B cell (primary cell): ENCODE measurements at regions not wholly inside any gene's neighbourhood (a gene's known extent, or its start where the extent isn't known, plus 50 kb on each side); places are given as distances from the start of the nearest gene placed in this dataset.

ENCODE experiments used
- ATAC-seq: fragments of 200-7000 bp; cut with Tn5 transposase; one replicate; pipeline ENCODE4 v1.10.0; 2021; ENCODE audit warnings: low read depth, mild to moderate bottlenecking, moderate number of reproducible peaks, moderate library complexity
- CTCF ChIA-PET: fragments of 350-600 bp; sonication (Branson Sonifier 250); formaldehyde crosslinking; loops from one replicate; lab custom pipeline; 2021; ENCODE audit warnings: antibody characterized with exemption, inconsistent platforms; lab: Charles Lee
- POLR2A ChIA-PET: fragments of 350-600 bp; sonication (Branson Sonifier 250); formaldehyde crosslinking; loops from one replicate; lab custom pipeline; 2021; ENCODE audit warnings: antibody characterized with exemption; lab: Charles Lee
- DNase-seq: peaks from one replicate; pipeline ENCODE4 v3.0.0; 2013
- H2AFZ ChIP-seq: 2 replicates; pipeline ENCODE4 v1.6.1; 2012; ENCODE audit warnings: mild to moderate bottlenecking, low read depth, low read length; ENCODE audit not compliant: insufficient read depth, poor library complexity, severe bottlenecking
- H3K27ac ChIP-seq, 2 donors: 1 replicate in 1 of 2; 2 replicates in 1 of 2; pipeline ENCODE4 v1.5.1; 2012 to 2013; ENCODE audit warnings: low read length in 2 of 2, mild to moderate bottlenecking in 2 of 2, moderate library complexity in 1 of 2
- H3K27me3 ChIP-seq, 4 experiments: fragments of 200-600 bp in 1 of 4; sonication (generic) in 1 of 4; replicated peaks in 1 of 4; 1 replicate in 2 of 4; 2 replicates in 2 of 4; pipeline versions ENCODE4 v1.6.1 to v1.7.0; 2013 to 2016; ENCODE audit warnings: low read length in 3 of 4, mild to moderate bottlenecking in 2 of 4, mixed read lengths in 1 of 4, moderate library complexity in 1 of 4; ENCODE audit not compliant: insufficient read depth in 4 of 4, control insufficient read depth in 3 of 4; ENCODE audit errors: control extremely low read depth in 1 of 4
- H3K36me3 ChIP-seq, 2 experiments: replicated peaks in 1 of 2; 1 replicate in 1 of 2; 2 replicates in 1 of 2; pipeline versions ENCODE4 v1.6.1 to v1.7.1; 2013; ENCODE audit warnings: low read length in 1 of 2; ENCODE audit not compliant: insufficient read depth in 2 of 2, control insufficient read depth in 1 of 2; ENCODE audit errors: control extremely low read depth in 1 of 2, extremely low read depth in 1 of 2
- H3K4me1 ChIP-seq, 2 donors: fragments of 200-600 bp in 1 of 2; sonication (generic) in 1 of 2; 1 replicate in 1 of 2; 2 replicates in 1 of 2; pipeline versions ENCODE4 v1.5.1 to v1.6.1; 2013 to 2017; ENCODE audit warnings: low read length in 2 of 2; ENCODE audit not compliant: control insufficient read depth in 2 of 2, insufficient read depth in 2 of 2
- H3K4me2 ChIP-seq: replicated peaks from 2 replicates; pipeline ENCODE3; 2012; ENCODE audit warnings: mild to moderate bottlenecking, low read depth, low read length; ENCODE audit not compliant: poor library complexity, severe bottlenecking
- H3K4me3 ChIP-seq, 5 experiments: fragments of 200-600 bp in 1 of 5; sonication (generic) in 1 of 5; 1 replicate in 3 of 5; 2 replicates in 2 of 5; pipeline versions ENCODE4 v1.5.1 to v1.7.0; 2011 to 2016; ENCODE audit warnings: low read length in 4 of 5, mild to moderate bottlenecking in 4 of 5, low read depth in 2 of 5, control low read depth in 1 of 5, moderate library complexity in 1 of 5; ENCODE audit not compliant: insufficient read depth in 1 of 5; ENCODE audit errors: control extremely low read depth in 1 of 5, extremely low read depth in 1 of 5
- H3K79me2 ChIP-seq: fragments of 200-600 bp; sonication (generic); one replicate; pipeline ENCODE4 v1.6.0; 2016; ENCODE audit warnings: low read length; ENCODE audit not compliant: control insufficient read depth, insufficient read depth
- H3K9ac ChIP-seq: fragments of 200-600 bp; sonication (generic); 2 replicates; pipeline ENCODE4 v1.6.1; 2017; ENCODE audit warnings: mild to moderate bottlenecking, low read length, moderate library complexity
- H3K9me3 ChIP-seq, 3 donors: one replicate each; pipeline versions ENCODE4 v1.6.1 to v1.7.1; 2013; ENCODE audit warnings: low read length in 2 of 3; ENCODE audit not compliant: control insufficient read depth in 2 of 3, insufficient read depth in 1 of 3; ENCODE audit errors: control extremely low read depth in 1 of 3
- H4K20me1 ChIP-seq: 2 replicates; pipeline ENCODE4 v1.6.0; 2012; ENCODE audit warnings: mild to moderate bottlenecking, low read length; ENCODE audit not compliant: insufficient read depth, control insufficient read depth, poor library complexity, severe bottlenecking
- H3K27ac Mint-ChIP-seq: one replicate; pipeline ENCODE4 v1.8.0; 2021; ENCODE audit warnings: mixed read lengths
- H3K27me3 Mint-ChIP-seq: one replicate; pipeline ENCODE4 v1.8.0; 2021; ENCODE audit warnings: mixed read lengths
- H3K4me1 Mint-ChIP-seq: one replicate; pipeline ENCODE4 v1.8.0; 2021; ENCODE audit warnings: mixed read lengths
- H3K4me3 Mint-ChIP-seq: one replicate; pipeline ENCODE4 v1.8.0; 2021; ENCODE audit warnings: mixed read lengths
- H3K9me3 Mint-ChIP-seq: one replicate; pipeline ENCODE4 v1.8.0; 2022; ENCODE audit warnings: mixed read lengths; ENCODE audit not compliant: insufficient read depth
- EZH2 ChIP-seq: IDR thresholded peaks from 2 replicates; pipeline ENCODE4 v1.6.1; 2012; ENCODE audit warnings: borderline replicate concordance, low read depth, mild to moderate bottlenecking, moderate library complexity, low read length; ENCODE audit not compliant: insufficient read depth, poor library complexity, severe bottlenecking
- WGBS: methylation state at CpG from one replicate; pipeline ENCODE4 v1.1.5; 2013; ENCODE audit warnings: missing lambda C conversion rate; ENCODE audit not compliant: insufficient coverage; 5-methylcytosine and 5-hydroxymethylcytosine counted together
- intact Hi-C: fragments of 100-400 bp; cut with micrococcal nuclease; formaldehyde crosslinking; loops from one replicate; pipeline ENCODE4 v1.10.0; 2022
- TF ChIP-seq, protein P1 (sequence below): fragments of 200-600 bp; IDR thresholded peaks from one replicate; pipeline ENCODE4 v1.8.0; 2022; ENCODE audit warnings: antibody characterized with exemption, mild to moderate bottlenecking

DNA sequence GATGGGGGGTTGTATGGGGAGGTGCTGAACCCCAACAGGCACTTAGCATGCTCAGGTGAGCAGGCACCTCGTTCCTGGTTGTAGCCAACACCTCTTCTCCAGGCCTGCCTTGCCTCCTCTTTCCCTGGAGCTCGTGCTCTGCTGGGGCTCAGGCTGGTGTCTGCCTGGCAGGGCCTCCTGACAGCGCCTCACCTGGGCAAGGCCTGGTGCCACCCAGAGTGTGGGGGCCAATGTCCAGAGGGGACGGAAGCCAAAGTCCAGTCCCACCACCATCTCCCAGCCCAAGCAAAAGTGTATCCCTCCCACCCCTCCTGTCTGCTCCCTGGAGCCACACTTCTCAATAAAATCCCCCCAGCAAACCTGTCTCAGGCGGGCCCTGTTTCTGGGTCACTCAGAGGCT is 304.2 kb upstream of the TNRC6C start:
- intact Hi-C loops, result no loop called here
- Mint-ChIP-seq H3K4me1 (no peaks in the 10 kb centered on the region), H3K27ac (no peak overlapping the region)

DNA sequence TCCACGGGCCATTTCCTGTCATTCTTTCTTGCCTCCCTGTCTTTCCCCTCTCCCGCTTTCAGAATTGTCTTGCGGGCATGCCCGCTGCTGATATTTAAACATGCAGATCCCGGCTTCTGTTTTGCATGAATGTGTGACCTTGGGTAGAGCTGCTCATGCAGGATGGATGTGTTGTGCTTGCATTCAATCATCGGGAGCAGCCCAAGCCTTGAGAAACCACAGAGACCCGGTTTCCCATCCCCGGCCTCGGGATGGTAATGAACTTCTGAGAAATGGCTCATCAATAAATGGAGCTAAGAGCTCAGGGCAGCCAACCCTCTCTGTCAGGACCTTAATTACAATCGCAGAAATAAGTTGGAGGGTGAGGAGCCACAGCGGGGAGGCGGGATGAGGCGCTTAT is 303.7 kb upstream of the TNRC6C start:
- Histone ChIP-seq H3K4me3 (no peak overlapping the region), H4K20me1 (no peaks in the 10 kb centered on the region), H3K9me3 (peaks cover 0 to 5% (median 0%) of the 10 kb centered on the region in 3 donors), H3K79me2 (no peaks in the 10 kb centered on the region), H3K36me3 (no peaks in the 10 kb centered on the region), H2AFZ (no peak overlapping the region), H3K4me2 (no peak overlapping the region), H3K9ac (no peak overlapping the region), H3K27me3 (peaks cover 0 to 37% (median 3%) of the 10 kb centered on the region in 4 experiments), H3K27ac (no peak overlapping the region), H3K4me1 (no peaks in the 10 kb centered on the region)
- TF ChIP-seq, protein P1, sequence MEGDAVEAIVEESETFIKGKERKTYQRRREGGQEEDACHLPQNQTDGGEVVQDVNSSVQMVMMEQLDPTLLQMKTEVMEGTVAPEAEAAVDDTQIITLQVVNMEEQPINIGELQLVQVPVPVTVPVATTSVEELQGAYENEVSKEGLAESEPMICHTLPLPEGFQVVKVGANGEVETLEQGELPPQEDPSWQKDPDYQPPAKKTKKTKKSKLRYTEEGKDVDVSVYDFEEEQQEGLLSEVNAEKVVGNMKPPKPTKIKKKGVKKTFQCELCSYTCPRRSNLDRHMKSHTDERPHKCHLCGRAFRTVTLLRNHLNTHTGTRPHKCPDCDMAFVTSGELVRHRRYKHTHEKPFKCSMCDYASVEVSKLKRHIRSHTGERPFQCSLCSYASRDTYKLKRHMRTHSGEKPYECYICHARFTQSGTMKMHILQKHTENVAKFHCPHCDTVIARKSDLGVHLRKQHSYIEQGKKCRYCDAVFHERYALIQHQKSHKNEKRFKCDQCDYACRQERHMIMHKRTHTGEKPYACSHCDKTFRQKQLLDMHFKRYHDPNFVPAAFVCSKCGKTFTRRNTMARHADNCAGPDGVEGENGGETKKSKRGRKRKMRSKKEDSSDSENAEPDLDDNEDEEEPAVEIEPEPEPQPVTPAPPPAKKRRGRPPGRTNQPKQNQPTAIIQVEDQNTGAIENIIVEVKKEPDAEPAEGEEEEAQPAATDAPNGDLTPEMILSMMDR, result no peak
- TF ChIP-seq EZH2, result no peak
- CTCF ChIA-PET, result no interaction called here
- DNase-seq (no peak), ATAC-seq (no peak)
- WGBS, result 70% methylated on average over 10 of the region's 13 CpGs
- Mint-ChIP-seq H3K4me1 (no peaks in the 10 kb centered on the region), H3K4me3 (no peak overlapping the region), H3K9me3 (peaks cover 3% of the 10 kb centered on the region), H3K27ac (no peak overlapping the region), H3K27me3 (peaks cover 48% of the 10 kb centered on the region)
- POLR2A ChIA-PET, result no interaction called here
- intact Hi-C loops, result no loop called here

More for the DNA sequence above, 304.2 kb upstream of the TNRC6C start:
- Mint-ChIP-seq H3K9me3 (peaks cover 3% of the 10 kb centered on the region), H3K27me3 (peaks cover 48% of the 10 kb centered on the region), H3K4me3 (no peak overlapping the region)
- DNase-seq, result no peak
- CTCF ChIA-PET, result no interaction called here
- WGBS, result 83% methylated on average over 4 of the region's 5 CpGs
- Histone ChIP-seq H3K9me3 (peaks cover 0 to 5% (median 0%) of the 10 kb centered on the region in 3 donors), H3K4me1 (no peaks in the 10 kb centered on the region), H3K79me2 (no peaks in the 10 kb centered on the region), H4K20me1 (no peaks in the 10 kb centered on the region), H3K4me2 (no peak overlapping the region), H3K4me3 (no peak overlapping the region), H3K9ac (no peak overlapping the region), H3K27me3 (peaks cover 0 to 37% (median 3%) of the 10 kb centered on the region in 4 experiments), H3K36me3 (no peaks in the 10 kb centered on the region), H3K27ac (no peak overlapping the region), H2AFZ (no peak overlapping the region)
- no peak for ATAC-seq
- TF ChIP-seq, protein P1, result no peak
- POLR2A ChIA-PET, result no interaction called here
